ENCODE measurements at regions not wholly inside any gene's neighbourhood (a gene's known extent, or its start where the extent isn't known, plus 50 kb on each side); places are given as distances from the start of the nearest gene placed in this dataset.

GRCh38 chr3:145893331-145893730, 267.7 kb downstream of the PLOD2 start:
- no peak for TF ChIP-seq CTCF (IDR thresholded peaks at IDR 0.05)
- no peak for TF ChIP-seq POLR2A (IDR thresholded peaks at IDR 0.05)

Measured in body of pancreas (tissue), 4 donors.